Mesenchymal stem cell (in vitro differentiated cells and primary cell): ENCODE measurements at regions not wholly inside any gene's neighbourhood (a gene's known extent, or its start where the extent isn't known, plus 50 kb on each side); places are given as distances from the start of the nearest gene placed in this dataset.

ENCODE experiments used
- DNase-seq: peaks from one replicate; pipeline ENCODE4 v3.0.0-alpha.2; 2013
- H2AFZ ChIP-seq: one replicate; pipeline ENCODE4 v1.6.1; 2013; ENCODE audit warnings: low read depth, mild to moderate bottlenecking, control low read depth, inconsistent platforms, low read length, moderate library complexity
- H2AK5ac ChIP-seq: 2 replicates; pipeline ENCODE4 v1.6.1; 2013; ENCODE audit warnings: low read length, moderate library complexity, mild to moderate bottlenecking, inconsistent platforms; ENCODE audit not compliant: severe bottlenecking
- H2BK120ac ChIP-seq: one replicate; pipeline ENCODE4 v1.6.1; 2013; ENCODE audit warnings: low read depth, mild to moderate bottlenecking, inconsistent platforms, low read length, moderate library complexity
- H2BK12ac ChIP-seq, 2 experiments: one replicate each; pipeline ENCODE4 v1.6.1; 2013; ENCODE audit warnings: inconsistent platforms in 2 of 2, low read length in 2 of 2, mild to moderate bottlenecking in 2 of 2, moderate library complexity in 2 of 2, control low read depth in 1 of 2
- H2BK15ac ChIP-seq: one replicate; pipeline ENCODE4 v1.6.1; 2013; ENCODE audit warnings: mild to moderate bottlenecking, low read depth, inconsistent platforms; ENCODE audit not compliant: poor library complexity, severe bottlenecking
- H2BK5ac ChIP-seq: 2 replicates; pipeline ENCODE4 v1.6.1; 2013; ENCODE audit warnings: low read depth, mild to moderate bottlenecking, low read length, control low read depth, inconsistent platforms; ENCODE audit not compliant: poor library complexity, severe bottlenecking
- H3K14ac ChIP-seq, 2 experiments: one replicate each; pipeline ENCODE4 v1.6.1; 2013; ENCODE audit warnings: inconsistent platforms in 2 of 2, low read length in 2 of 2, control low read depth in 1 of 2, mild to moderate bottlenecking in 1 of 2, moderate library complexity in 1 of 2
- H3K18ac ChIP-seq, 2 experiments: one replicate each; pipeline ENCODE4 v1.6.1; 2013; ENCODE audit warnings: inconsistent platforms in 2 of 2, low read length in 2 of 2, control low read depth in 1 of 2, low read depth in 1 of 2, mild to moderate bottlenecking in 1 of 2
- H3K23ac ChIP-seq, 2 experiments: one replicate each; pipeline ENCODE4 v1.6.1; 2013; ENCODE audit warnings: inconsistent platforms in 2 of 2, low read length in 2 of 2, mild to moderate bottlenecking in 2 of 2, moderate library complexity in 2 of 2, control low read depth in 1 of 2
- H3K27ac ChIP-seq: 2 replicates; pipeline ENCODE4 v1.5.1; 2013; ENCODE audit warnings: mild to moderate bottlenecking, moderate library complexity, low read length, control low read depth, inconsistent platforms; ENCODE audit not compliant: poor library complexity, severe bottlenecking
- H3K27me3 ChIP-seq, 2 experiments: 2 replicates each; pipeline versions ENCODE4 v1.6.1 to v1.7.0; 2013; ENCODE audit warnings: low read length in 2 of 2, mild to moderate bottlenecking in 2 of 2, moderate library complexity in 2 of 2, control low read depth in 1 of 2, inconsistent platforms in 1 of 2; ENCODE audit not compliant: control insufficient read depth in 1 of 2, insufficient read depth in 1 of 2
- H3K36me3 ChIP-seq, 2 experiments: 2 replicates each; pipeline versions ENCODE4 v1.6.1 to v1.7.0; 2013; ENCODE audit warnings: low read length in 2 of 2, control low read depth in 1 of 2, inconsistent platforms in 1 of 2, low read depth in 1 of 2, mild to moderate bottlenecking in 1 of 2; ENCODE audit not compliant: insufficient read depth in 2 of 2, control insufficient read depth in 1 of 2
- H3K4ac ChIP-seq, 2 experiments: one replicate each; pipeline ENCODE4 v1.6.1; 2013; ENCODE audit warnings: inconsistent platforms in 2 of 2, low read length in 2 of 2, mild to moderate bottlenecking in 2 of 2, moderate library complexity in 2 of 2, control low read depth in 1 of 2, low read depth in 1 of 2
- H3K4me1 ChIP-seq: 2 replicates; pipeline ENCODE4 v1.6.1; 2013; ENCODE audit warnings: low read depth, low read length, control low read depth; ENCODE audit not compliant: control insufficient read depth, insufficient read depth
- H3K4me2 ChIP-seq: 2 replicates; pipeline ENCODE4 v1.6.1; 2013; ENCODE audit warnings: low read length, mild to moderate bottlenecking, inconsistent platforms; ENCODE audit not compliant: poor library complexity, severe bottlenecking
- H3K4me3 ChIP-seq, 2 experiments: 2 replicates each; pipeline versions ENCODE4 v1.5.1 to v1.7.0; 2013; ENCODE audit warnings: low read length in 2 of 2, mild to moderate bottlenecking in 2 of 2, control low read depth in 1 of 2, low read depth in 1 of 2; ENCODE audit not compliant: insufficient read depth in 1 of 2
- H3K79me1 ChIP-seq: replicated peaks from 2 replicates; pipeline ENCODE4 v1.6.1; 2013; ENCODE audit warnings: mild to moderate bottlenecking, control low read depth, low read length, inconsistent platforms; ENCODE audit not compliant: poor library complexity, severe bottlenecking
- H3K9ac ChIP-seq: 2 replicates; pipeline ENCODE4 v1.7.0; 2013; ENCODE audit warnings: mild to moderate bottlenecking, low read length, moderate library complexity
- H3K9me3 ChIP-seq: 2 replicates; pipeline ENCODE4 v1.7.0; 2013; ENCODE audit warnings: mild to moderate bottlenecking, low read length; ENCODE audit not compliant: control insufficient read depth
- H4K8ac ChIP-seq: one replicate; pipeline ENCODE4 v1.6.1; 2013; ENCODE audit warnings: inconsistent platforms, mild to moderate bottlenecking, low read length, moderate library complexity
- H4K91ac ChIP-seq: one replicate; pipeline ENCODE4 v1.6.1; 2013; ENCODE audit warnings: mild to moderate bottlenecking, low read length, inconsistent platforms
- WGBS: methylation state at CpG from one replicate; pipeline ENCODE4 v1.1.7; 2013; ENCODE audit warnings: mixed read lengths; 5-methylcytosine and 5-hydroxymethylcytosine counted together

DNA sequence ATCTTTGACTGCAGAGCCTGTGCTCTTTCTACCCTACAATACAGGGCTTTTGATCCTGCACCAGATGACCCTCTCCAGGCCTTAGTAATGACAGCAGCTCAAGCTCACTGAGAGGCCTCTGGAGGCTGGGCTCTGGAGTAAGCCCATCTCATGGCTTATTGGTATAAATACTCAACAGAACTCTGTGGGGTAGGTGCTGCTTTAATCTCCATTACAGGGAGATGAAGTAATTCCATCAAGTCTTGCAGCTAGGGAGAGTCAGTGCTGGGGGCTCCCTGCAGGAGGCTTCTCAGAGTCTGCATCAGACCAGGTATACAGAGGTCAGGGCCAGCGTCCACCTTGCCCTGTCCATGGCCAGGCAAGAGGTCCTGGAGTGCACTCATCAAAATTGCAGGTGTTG is 89.2 kb upstream of the SLC6A11 start:
- Histone ChIP-seq H2AFZ (no peak overlapping the region), H3K18ac (no peak overlapping the region), H2BK5ac (no peak overlapping the region), H2BK120ac (no peak overlapping the region), H3K23ac (no peak overlapping the region), H3K27ac (no peak overlapping the region), H3K4ac (no peak overlapping the region), H2AK5ac (no peak overlapping the region), H3K36me3 (no peaks in the 10 kb centered on the region), H3K9me3 (peaks cover 12% of the 10 kb centered on the region), H3K79me1 (no peaks in the 10 kb centered on the region), H3K14ac (no peak overlapping the region), H3K27me3 (peaks cover 0 to 21% of the 10 kb centered on the region in 2 experiments), H3K4me3 (no peak overlapping the region), H4K8ac (no peak overlapping the region), H2BK12ac (no peak overlapping the region), H2BK15ac (no peak overlapping the region), H3K4me2 (no peak overlapping the region), H4K91ac (no peak overlapping the region), H3K9ac (no peak overlapping the region), H3K4me1 (no peaks in the 10 kb centered on the region)
- no peak for DNase-seq
- no CpG with 5 or more reads among the region's 1 CpG for WGBS

DNA sequence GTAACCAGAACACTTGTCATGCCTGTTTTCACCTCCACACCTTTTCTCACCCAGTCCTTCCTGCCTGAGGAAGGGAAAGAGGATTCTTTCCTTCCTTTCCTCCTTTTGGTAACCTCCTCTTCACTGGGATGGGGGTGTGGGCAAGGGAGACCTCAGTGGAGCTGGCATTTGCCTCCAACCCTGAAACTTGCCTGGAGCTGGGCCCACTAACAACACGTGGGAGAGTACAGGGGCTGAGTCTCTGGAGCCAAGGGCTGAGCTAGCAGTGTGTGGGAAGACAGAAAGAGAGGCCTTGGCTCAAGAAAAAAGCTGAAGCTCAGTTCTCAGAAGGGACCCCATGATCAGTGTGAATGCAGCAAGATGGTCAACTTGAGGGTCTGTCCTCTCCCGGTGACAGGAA is 86.6 kb upstream of the SLC6A11 start:
- H3K4me2 ChIP-seq: no peak overlapping the region
- H2AK5ac ChIP-seq: no peak overlapping the region
- no peak overlapping the region for H4K91ac ChIP-seq
- no peak overlapping the region for H3K18ac ChIP-seq
- H3K14ac ChIP-seq: no peak overlapping the region
- no peak overlapping the region for H2AFZ ChIP-seq
- DNase-seq: no peak
- H2BK12ac ChIP-seq: no peak overlapping the region
- whole genome bisulfite sequencing: 57% methylated on average over 2 of the region's 2 CpGs
- H3K23ac ChIP-seq: no peak overlapping the region
- H3K27ac ChIP-seq: no peak overlapping the region
- H3K9me3 ChIP-seq: peaks cover 38% of the 10 kb centered on the region
- H3K9ac ChIP-seq: no peak overlapping the region
- no peak overlapping the region for H2BK15ac ChIP-seq
- no peak overlapping the region for H3K4ac ChIP-seq
- H3K36me3 ChIP-seq: no peaks in the 10 kb centered on the region
- no peak overlapping the region for H2BK5ac ChIP-seq
- H2BK120ac ChIP-seq: no peak overlapping the region
- no peaks in the 10 kb centered on the region for H3K4me1 ChIP-seq
- no peak overlapping the region for H3K4me3 ChIP-seq
- peaks cover 0 to 5% of the 10 kb centered on the region in 2 experiments for H3K27me3 ChIP-seq
- no peak overlapping the region for H4K8ac ChIP-seq
- no peaks in the 10 kb centered on the region for H3K79me1 ChIP-seq

DNA sequence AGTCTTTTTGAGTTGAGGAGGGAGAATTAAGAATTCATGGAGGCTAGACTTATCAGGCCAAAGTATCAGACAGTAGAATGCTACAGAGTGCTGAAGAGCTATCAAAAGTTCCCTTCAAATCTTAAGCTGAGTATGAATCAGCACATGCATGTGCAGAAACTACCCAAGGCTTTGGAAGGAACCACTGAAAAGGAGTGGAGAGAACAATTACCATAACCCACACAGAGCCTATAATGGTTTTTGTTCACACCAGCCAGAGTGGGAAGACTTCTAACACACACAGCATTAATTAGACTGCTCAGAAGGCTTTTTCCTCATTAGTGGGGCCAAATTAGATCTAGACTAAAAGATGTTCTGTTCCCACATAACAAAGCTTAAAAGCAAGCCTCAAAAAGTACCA is 83.7 kb upstream of the SLC6A11 start:
- no peak overlapping the region for H3K4me2 ChIP-seq
- H3K4me3 ChIP-seq: no peak overlapping the region
- H2BK120ac ChIP-seq: no peak overlapping the region

DNA sequence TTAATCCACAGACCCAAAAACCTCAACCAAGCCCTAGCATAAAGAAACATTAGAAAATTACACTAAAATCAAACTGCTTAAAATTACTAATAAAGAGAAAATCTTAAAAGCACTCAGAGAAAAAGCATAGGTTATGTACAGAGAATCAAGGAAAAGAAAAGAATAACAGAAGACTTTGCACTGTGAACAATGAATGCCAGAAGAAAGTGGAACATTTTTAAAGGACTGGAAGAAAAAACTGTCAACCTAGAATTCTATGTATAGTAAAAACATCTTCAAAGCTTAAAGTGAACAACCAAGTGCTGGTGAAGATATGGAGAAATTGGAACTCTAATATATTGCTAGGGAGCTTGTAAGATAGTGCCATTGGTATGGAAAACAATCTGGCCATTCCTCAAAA is 82.7 kb upstream of the SLC6A11 start:
- no peak overlapping the region for H3K23ac ChIP-seq
- DNase-seq: no peak
- H3K79me1 ChIP-seq: no peaks in the 10 kb centered on the region
- H2BK12ac ChIP-seq: no peak overlapping the region
- peak overlapping the region in 1 of 2 experiments; percentile 19 for H3K4me3 ChIP-seq
- peaks cover 14 to 19% of the 10 kb centered on the region in 2 experiments for H3K27me3 ChIP-seq
- H3K27ac ChIP-seq: no peak overlapping the region
- H2AFZ ChIP-seq: no peak overlapping the region
- no peak overlapping the region for H3K14ac ChIP-seq
- H3K9ac ChIP-seq: no peak overlapping the region
- H4K8ac ChIP-seq: no peak overlapping the region
- no peaks in the 10 kb centered on the region for H3K4me1 ChIP-seq
- no peak overlapping the region for H2BK120ac ChIP-seq
- H2AK5ac ChIP-seq: no peak overlapping the region
- H4K91ac ChIP-seq: no peak overlapping the region
- no peak overlapping the region for H3K18ac ChIP-seq
- H3K36me3 ChIP-seq: no peaks in the 10 kb centered on the region
- H3K4me2 ChIP-seq: no peak overlapping the region
- H3K4ac ChIP-seq: no peak overlapping the region
- no peak overlapping the region for H2BK5ac ChIP-seq
- H2BK15ac ChIP-seq: no peak overlapping the region
- peaks cover 44% of the 10 kb centered on the region for H3K9me3 ChIP-seq

More for the DNA sequence above, 83.7 kb upstream of the SLC6A11 start:
- Histone ChIP-seq H2BK15ac (no peak overlapping the region), H3K4me1 (no peaks in the 10 kb centered on the region), H3K14ac (no peak overlapping the region), H3K18ac (no peak overlapping the region), H3K27me3 (peaks cover 4 to 13% of the 10 kb centered on the region in 2 experiments), H2AK5ac (no peak overlapping the region), H3K9me3 (peaks cover 44% of the 10 kb centered on the region), H3K36me3 (no peaks in the 10 kb centered on the region), H4K91ac (no peak overlapping the region), H3K9ac (no peak overlapping the region), H2BK12ac (no peak overlapping the region), H4K8ac (no peak overlapping the region), H2AFZ (no peak overlapping the region), H3K23ac (no peak overlapping the region), H2BK5ac (no peak overlapping the region), H3K27ac (no peak overlapping the region), H3K4ac (no peak overlapping the region), H3K79me1 (no peaks in the 10 kb centered on the region)
- DNase-seq: no peak
